ENCODE measurements at regions not wholly inside any gene's neighbourhood (a gene's known extent, or its start where the extent isn't known, plus 50 kb on each side); places are given as distances from the start of the nearest gene placed in this dataset.

DNA sequence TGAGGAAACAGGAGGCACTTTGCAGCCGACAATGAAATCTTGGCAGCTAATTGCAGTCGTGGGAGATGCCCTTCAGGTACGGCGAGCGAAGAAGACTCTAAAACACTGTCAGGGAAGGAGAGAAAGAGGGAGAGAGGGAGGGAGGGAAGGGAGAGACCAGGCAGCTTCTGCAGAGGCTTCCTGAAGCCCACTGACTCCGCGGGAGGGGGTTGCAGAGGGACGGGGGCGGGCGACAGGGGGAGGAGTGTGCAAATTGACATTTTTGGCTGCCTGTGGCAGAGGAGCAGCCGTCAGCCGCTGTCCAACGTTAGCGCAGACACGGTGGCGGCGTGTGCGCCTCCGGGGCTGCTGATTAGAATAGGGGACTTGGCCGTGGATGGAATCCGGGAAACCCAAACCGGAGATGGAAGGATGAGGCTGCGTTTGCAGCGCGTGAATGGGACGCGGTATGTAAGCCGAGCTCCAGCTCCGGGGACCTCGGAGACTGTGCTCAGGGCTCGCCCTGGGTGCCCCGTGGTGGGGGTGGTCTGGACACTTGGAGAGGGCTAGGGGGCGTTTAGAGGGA lies 849.1 kb upstream of the RBFOX1 start:
- TF ChIP-seq, protein P1, sequence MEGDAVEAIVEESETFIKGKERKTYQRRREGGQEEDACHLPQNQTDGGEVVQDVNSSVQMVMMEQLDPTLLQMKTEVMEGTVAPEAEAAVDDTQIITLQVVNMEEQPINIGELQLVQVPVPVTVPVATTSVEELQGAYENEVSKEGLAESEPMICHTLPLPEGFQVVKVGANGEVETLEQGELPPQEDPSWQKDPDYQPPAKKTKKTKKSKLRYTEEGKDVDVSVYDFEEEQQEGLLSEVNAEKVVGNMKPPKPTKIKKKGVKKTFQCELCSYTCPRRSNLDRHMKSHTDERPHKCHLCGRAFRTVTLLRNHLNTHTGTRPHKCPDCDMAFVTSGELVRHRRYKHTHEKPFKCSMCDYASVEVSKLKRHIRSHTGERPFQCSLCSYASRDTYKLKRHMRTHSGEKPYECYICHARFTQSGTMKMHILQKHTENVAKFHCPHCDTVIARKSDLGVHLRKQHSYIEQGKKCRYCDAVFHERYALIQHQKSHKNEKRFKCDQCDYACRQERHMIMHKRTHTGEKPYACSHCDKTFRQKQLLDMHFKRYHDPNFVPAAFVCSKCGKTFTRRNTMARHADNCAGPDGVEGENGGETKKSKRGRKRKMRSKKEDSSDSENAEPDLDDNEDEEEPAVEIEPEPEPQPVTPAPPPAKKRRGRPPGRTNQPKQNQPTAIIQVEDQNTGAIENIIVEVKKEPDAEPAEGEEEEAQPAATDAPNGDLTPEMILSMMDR (IDR thresholded peaks at IDR 0.05; ENCODE audit: low read depth, low read length), result no peak
- TF ChIP-seq EZH2phosphoT487 (IDR thresholded peaks at IDR 0.05; ENCODE audit: low read depth), result no peak
